BJ (cell line): ENCODE measurements at regions not wholly inside any gene's neighbourhood (a gene's known extent, or its start where the extent isn't known, plus 50 kb on each side); places are given as distances from the start of the nearest gene placed in this dataset.

ENCODE experiments used
- CTCF ChIA-PET: fragments of 350-600 bp; formaldehyde crosslinking; extraction: SDS; loops from one replicate; lab custom pipeline; 2021; ENCODE audit warnings: antibody characterized with exemption, inconsistent platforms; lab: Yijun Ruan, JAX
- POLR2A ChIA-PET: fragments of 300-600 bp; sonication (Branson Sonifier 250); formaldehyde crosslinking; extraction: SDS; loops from one replicate; lab custom pipeline; 2021; ENCODE audit warnings: antibody characterized with exemption; lab: Charles Lee
- DNase-seq: peaks from one replicate; pipeline ENCODE4 v3.0.0-alpha.2; 2011; ENCODE audit warnings: low read depth
- H3K27me3 ChIP-seq: 2 replicates; pipeline ENCODE4 v1.6.0; 2011; ENCODE audit warnings: low read length; ENCODE audit not compliant: control insufficient read depth, insufficient read depth
- H3K36me3 ChIP-seq: 2 replicates; pipeline ENCODE4 v1.5.1; 2011; ENCODE audit warnings: low read length; ENCODE audit not compliant: control insufficient read depth, insufficient read depth
- H3K4me3 ChIP-seq: 2 replicates; pipeline ENCODE4 v1.5.1; 2011; ENCODE audit warnings: low read depth, mild to moderate bottlenecking, control low read depth, low read length
- CTCF ChIP-seq: IDR thresholded peaks from 2 replicates; pipeline ENCODE4 v1.5.1; 2011; ENCODE audit warnings: low read depth, mild to moderate bottlenecking, control low read depth, inconsistent platforms, low read length, moderate library complexity; ENCODE audit not compliant: insufficient read depth

DNA sequence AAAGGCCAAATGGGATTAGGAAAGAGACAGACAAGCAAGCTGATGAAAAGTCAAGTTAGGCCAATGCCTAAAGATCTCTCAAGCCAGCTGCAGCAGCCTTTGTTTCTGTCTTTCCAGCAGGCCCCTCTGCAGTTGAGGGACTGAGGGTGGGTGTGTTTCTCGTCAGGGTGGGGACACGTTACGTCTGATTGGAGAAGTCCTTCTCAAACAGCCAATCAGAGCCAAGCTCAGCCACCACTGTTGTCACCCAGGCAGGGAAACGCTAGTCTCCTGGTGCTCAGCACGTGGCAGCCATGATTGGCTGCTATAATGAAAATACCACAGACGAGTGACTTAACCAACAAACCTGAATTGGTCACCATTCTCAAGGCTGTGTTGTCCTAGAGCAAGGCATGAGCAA lies 177.1 kb upstream of the LCORL start:
- Histone ChIP-seq H3K4me3 (no peak overlapping the region), H3K27me3 (no peaks in the 10 kb centered on the region), H3K36me3 (no peaks in the 10 kb centered on the region)
- ChIA-PET CTCF (no interaction called here), POLR2A (no interaction called here)
- DNase-seq: no peak
- TF ChIP-seq CTCF: no peak

- CTCF ChIA-PET: no interaction called here
- TF ChIP-seq CTCF: no peak
- no peak for DNase-seq
- H3K36me3 ChIP-seq: no peaks in the 10 kb centered on the region
- no peaks in the 10 kb centered on the region for H3K27me3 ChIP-seq
- H3K4me3 ChIP-seq: no peak overlapping the region
- POLR2A ChIA-PET: no interaction called here
These were observed 175.9 kb upstream of the LCORL start for GRCh38 chr4:18197467-18197866.

- CTCF ChIA-PET: no interaction called here
These were observed 172.7 kb upstream of the LCORL start for GRCh38 chr4:18194278-18194677.

GRCh38 chr4:18192901-18193300 lies 171.3 kb upstream of the LCORL start:
- POLR2A ChIA-PET: no interaction called here
- no peaks in the 10 kb centered on the region for H3K27me3 ChIP-seq
- no peaks in the 10 kb centered on the region for H3K36me3 ChIP-seq
- TF ChIP-seq CTCF: no peak
- H3K4me3 ChIP-seq: no peak overlapping the region
- DNase-seq: no peak
- CTCF ChIA-PET: interaction anchor here (1.5 kb wide), 1 partner anchor 13 kb away, joined by 3 read pairs; no protein-coding TSS in a partner anchor

More at GRCh38 chr4:18194278-18194677, 172.7 kb upstream of the LCORL start:
- TF ChIP-seq CTCF: no peak
- Histone ChIP-seq H3K36me3 (no peaks in the 10 kb centered on the region), H3K27me3 (no peaks in the 10 kb centered on the region), H3K4me3 (no peak overlapping the region)
- no peak for DNase-seq
- POLR2A ChIA-PET: no interaction called here

DNA sequence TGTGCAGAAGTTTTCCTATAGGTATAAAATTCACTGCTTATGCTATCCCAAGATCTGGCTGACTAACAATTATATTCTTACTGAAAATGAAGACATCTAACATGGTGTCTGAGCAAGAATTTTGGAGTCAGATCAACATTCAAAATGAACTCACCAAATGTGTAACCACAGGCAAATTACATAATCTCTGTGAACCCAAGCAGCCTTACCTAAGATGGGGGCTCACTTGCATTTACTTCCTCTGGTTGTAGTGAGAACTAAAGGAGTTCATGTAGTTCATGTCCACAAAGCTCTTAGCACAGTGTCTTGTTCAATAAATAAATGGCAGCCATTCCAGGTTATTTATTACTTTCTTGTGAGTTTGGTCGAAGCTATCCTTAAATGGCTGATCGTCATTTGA lies 163.9 kb upstream of the LCORL start:
- POLR2A ChIA-PET: no interaction called here
- Histone ChIP-seq H3K4me3 (no peak overlapping the region), H3K27me3 (no peaks in the 10 kb centered on the region), H3K36me3 (no peaks in the 10 kb centered on the region)
- no peak for TF ChIP-seq CTCF
- DNase-seq: no peak
- CTCF ChIA-PET: no interaction called here
